Dermis microvascular lymphatic vessel endothelial cell (primary cell): ENCODE measurements at regions not wholly inside any gene's neighbourhood (a gene's known extent, or its start where the extent isn't known, plus 50 kb on each side); places are given as distances from the start of the nearest gene placed in this dataset.
A peak's percentile ranks its signal among the peaks of the same experiment; 100 is the strongest.

Experiments
- DNase-seq, 2 donors: peaks; one replicate each; pipeline versions ENCODE4 v3.0.0 to v3.0.0-alpha.2; 2010; ENCODE audit warnings: low read depth in 2 of 2

DNA sequence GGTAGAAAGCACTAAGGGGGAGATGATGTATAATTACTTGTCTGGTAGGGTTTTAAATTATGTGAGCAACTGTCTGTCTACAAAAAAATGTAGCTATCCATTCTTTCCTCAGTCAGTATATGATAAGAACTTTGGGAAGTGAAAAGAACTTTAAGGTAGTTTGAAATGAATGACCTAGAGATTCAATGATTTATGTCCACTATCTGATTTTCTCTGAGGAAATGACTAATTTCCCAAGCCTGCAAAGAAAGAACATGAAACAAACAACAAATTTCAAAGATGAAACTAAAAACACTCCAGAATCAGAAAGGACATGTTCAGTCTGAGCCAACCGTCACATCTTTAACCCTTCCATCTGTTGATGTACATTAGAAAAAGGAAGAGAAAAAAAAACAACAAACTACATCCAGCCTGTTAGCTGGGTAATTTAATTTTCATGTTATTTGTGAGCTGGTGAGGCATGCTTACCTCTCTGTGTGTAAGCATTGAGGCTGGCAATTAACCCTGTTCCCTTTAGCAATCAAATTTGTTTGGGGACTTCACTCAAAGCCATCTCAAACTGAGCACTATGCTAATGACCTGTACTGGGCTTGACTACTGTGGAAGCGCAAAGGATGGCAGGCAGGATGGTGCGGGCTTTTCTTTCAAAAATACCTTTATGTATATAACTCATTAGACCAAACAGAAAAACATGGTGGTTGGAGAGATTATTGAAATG, 220.1 kb downstream of the TUSC7 start:
- peak in 1 of 2 donors; percentile 49 for DNase-seq

DNA sequence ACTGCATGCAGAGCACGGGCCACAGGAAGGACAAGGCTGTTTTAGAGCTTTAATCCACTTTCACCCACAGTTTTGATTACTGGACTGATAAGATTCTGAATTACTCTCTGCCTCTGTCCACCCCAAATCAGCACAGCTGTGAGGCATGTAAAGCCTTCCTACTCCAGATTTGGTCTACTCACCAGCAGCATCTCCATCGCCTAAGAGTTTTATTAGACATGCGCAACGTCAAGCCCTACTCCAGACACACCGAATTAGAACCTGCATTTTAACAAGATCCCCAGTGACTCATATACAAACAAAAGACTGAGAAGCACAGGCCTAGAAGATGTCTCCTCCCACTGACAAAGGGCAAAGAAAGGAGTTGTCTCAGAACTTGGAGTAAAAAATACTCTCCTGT, 221.2 kb downstream of the TUSC7 start:
- DNase-seq = peak in 1 of 2 donors; percentile 4

DNA sequence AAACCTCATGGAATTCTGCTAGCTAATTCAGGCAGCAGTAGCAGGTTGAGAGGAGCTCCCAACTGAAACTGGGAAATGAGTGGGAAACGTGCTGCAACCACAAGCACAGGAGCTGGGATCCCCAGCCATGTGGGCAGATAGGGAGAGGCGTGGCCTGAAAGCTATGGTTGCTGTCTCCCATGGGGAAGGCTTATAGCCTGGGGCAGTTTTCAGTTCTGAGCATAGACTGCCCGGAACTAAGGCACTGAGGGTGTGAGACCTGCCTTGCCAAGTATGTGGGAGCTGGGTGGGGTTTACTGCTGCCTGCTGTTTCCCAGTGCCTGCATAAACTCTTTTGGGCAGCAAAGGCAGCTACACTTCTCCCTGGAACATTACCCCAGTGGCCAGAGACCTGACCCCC, 229.5 kb downstream of the TUSC7 start:
- DNase-seq = no peak

- DNase-seq = no peak
Measured at GRCh38 chr3:116939550-116939949, 230.0 kb downstream of the TUSC7 start.

DNA sequence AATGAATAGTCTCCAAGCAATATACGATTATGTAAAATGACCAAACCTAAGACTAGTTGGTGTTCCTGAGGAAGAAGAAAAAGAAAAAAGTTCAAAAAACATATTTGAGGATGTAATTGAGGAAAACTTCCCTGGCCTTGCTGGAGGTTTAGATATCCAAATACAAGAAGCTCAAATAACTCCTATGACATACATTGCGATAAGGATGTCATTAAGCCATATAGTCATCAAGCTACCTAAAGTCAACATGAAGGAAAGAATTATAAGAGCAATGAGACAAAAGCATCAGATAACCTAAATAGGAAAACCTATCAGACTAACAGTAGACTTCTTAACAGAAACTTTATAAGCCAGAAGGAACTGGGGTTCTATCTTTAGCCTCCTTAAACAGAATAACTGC, 231.1 kb downstream of the TUSC7 start:
- DNase-seq = no peak

DNA sequence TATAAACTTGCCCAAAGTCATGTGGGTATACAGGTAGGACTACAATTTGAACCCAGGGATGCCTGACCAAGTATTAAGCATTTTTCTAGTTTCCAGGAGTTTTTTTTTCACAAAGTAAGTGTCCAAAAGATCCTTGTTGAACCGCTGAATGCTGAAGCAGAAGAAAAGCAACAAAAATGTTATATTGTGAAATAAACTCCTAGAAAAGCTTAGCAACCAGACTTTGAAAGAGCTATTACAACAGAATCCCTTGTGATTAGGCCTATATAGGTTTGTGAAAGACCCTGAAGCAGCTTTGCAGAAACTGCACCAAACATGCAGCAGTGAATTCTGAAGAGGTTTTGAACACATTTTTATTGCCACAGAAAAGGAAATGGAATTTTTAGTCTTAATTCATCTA, 236.8 kb downstream of the TUSC7 start:
- no peak for DNase-seq

- DNase-seq = no peak
Measured at GRCh38 chr3:116947148-116947547, 237.6 kb downstream of the TUSC7 start.

- no peak for DNase-seq
Measured at GRCh38 chr3:116947809-116948208, 238.2 kb downstream of the TUSC7 start.

DNA sequence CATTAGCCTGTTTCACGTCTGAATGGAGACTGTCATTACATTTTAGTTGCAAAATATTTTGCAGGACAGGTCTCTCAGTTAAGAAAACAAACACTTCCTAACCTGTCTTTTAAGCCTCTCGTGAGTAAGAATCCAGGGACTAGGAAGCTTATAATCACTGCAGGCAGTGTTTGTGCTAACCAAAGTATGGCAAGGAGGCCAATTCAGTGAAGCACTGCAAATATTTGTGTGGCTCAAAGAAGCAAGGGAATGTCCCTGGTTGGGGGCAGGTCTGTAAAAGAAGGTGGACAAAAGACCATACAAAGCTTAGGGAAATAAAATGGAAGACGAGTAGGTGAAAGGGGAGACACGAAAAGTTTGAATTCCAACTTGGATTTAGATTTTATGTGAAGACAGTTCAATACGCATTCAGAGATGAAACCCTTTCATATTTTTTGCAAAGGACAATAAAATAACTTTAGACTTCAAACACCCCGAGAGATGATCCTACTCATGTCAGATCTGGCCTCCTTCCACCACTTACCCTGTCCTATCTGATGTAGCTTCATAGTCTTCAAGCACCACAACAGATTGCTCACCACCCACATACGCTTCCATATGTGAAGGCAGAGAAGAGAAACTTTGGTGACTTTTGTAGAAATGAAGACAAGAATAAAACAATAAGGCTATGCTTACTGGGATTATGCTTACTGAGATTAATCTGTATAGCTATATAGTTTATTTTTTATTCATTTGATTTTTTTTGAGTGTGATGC, 240.9 kb downstream of the TUSC7 start:
- no peak for DNase-seq

DNA sequence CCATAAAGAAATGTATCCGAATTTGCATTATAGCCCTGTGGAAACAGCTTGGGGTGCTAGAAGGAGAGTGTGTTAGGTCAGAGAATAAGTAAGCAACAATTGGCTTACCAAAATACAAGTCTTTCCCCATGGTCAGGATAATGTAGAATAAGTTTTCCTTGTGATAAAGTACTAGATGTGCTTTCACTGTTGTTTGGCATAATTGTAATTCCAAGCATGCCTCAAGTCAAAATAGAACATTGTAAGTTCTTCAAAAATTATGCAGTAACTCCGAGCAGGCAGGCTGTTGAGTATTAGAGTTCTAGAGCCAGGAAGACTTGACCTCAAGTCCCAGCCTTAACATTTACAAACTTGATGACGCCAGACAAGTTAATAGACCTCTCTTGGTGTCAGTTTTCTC, 242.0 kb downstream of the TUSC7 start:
- DNase-seq = no peak

DNA sequence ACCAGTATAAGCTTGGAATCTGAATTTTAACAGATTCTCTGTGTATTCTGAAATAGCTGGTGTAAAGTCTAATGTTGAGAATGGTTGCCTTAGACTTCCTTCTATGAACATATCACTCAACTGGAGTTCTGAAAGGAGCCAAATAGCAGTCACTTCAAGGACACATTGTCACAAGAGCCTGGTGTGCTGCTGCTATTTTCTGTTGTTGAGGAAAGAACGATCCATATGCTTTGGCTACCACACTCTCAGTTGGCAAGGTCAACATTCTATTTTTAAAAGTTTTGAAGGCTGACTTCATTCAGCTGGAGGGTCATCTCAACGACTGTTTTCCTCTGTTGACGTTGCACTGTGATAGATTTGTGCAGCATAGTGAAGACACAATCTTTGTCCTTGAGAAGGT, 248.7 kb downstream of the TUSC7 start:
- no peak for DNase-seq

DNA sequence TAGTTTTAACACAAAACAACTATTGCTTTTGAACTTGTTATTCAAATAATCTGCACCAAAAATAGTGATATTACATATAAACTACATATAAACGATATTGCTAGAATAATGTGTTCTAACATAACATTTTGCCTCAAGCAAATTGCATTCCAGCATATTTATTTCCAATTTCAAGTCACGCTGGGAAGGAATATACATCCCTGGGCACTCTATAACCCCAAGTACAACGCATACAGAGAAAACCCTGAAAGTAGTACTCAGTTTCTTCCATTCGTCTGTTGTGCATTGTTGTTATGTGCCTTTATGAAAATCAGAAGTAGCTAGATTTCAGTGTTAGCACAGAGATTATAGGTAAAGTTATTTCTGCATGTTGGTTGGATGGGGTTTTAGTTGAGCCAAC, 251.5 kb downstream of the TUSC7 start:
- DNase-seq = no peak

DNA sequence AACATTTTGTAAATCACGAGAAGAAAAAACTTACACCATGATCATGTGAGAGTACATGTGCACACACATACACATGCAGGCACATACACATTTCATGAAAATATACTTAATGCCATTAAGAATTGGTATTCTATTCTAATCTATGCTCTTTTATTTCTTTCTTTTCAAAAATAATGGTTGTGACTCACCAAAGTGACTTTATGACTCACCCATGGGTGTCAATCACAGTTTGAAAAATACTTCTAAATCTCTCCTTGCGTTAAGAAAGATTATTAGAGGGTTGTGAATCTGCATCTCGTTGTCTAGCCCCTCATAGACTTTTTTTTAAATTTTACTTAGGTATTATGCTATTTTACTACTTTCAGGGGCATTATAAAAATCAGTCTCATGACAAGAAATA, 254.2 kb downstream of the TUSC7 start:
- DNase-seq = no peak

DNA sequence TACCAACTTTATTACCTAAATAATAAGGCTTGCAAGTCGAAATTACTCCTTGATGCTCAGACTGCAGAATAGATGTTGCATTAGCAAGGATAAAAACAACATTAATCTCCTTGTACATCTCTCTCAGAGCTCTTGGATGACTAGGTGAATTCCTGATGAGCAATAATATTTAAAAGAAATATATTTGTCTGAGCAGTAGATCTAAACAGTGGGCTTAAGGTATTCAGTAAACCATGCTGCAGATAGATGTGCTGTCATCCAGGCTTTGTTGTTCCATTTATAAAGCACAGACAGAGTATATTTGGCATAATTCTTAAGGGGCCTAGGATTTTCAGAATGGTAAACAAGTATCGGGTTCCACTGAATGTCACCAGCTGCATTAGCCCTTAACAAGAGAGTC, 257.1 kb downstream of the TUSC7 start:
- no peak for DNase-seq

DNA sequence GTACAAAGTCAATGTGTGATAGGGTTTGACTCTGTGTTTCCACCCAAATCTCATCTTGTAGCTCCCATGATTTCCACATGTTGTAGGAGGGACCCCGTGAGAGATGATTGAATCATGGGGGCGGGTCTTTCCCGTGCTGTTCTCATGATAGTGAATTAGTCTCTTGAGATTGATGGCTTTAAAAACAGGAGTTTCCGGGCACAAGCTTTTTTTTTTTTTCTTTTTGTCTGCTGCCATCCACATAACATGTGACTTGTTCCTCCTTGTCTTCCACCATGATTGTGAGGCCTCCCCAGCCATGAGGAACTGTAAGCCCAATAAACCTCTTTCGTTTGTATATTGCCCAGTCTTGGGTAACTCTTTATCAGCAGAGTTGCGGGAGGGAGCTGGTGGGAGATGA, 259.6 kb downstream of the TUSC7 start:
- DNase-seq = no peak

GRCh38 chr3:116969646-116970045, 260.1 kb downstream of the TUSC7 start:
- DNase-seq = no peak

- DNase-seq = no peak
Measured at GRCh38 chr3:116971531-116971930, 262.0 kb downstream of the TUSC7 start.

DNA sequence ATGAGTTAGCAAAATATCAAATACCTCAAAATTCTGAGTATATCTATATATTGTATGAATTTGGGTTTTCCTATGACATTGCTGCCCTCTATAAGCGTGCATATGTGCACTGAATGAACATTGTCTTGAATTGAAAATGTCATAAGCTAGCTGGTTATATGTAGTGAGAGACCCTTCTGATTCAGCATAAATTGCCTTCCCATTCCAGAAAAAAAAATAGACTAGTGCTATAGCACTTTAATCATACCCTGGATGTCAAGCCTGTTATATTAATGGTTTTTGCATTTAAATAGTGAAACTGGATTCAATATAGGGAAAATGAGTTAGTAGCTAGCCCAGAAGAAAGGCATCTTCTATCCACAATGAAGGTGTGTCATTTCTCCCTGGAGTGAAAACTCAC, 265.1 kb downstream of the TUSC7 start:
- DNase-seq = no peak

- DNase-seq = no peak
Measured at GRCh38 chr3:116977441-116977840, 267.9 kb downstream of the TUSC7 start.

- DNase-seq = no peak
Measured at GRCh38 chr3:116980099-116980498, 270.5 kb downstream of the TUSC7 start.

DNA sequence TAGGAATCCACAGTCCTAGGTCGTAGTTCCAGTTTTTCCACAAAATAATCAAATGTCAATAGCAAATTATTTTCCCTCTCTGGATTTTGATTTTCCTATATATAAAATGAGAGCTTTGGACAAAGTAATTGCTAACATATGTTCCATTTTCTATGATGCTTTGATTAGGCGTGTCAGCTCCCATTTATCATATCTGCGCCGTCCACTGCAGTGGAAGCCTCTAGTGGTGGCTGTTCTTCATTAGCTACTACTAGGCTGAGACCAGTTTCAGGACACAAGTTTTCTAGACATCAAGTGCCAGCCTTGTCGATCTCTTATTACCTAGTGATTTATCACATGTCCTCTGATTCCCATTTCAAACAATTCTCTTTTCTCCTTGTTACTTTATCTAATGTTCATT, 271.5 kb downstream of the TUSC7 start:
- DNase-seq = no peak

GRCh38 chr3:116984301-116984700, 274.7 kb downstream of the TUSC7 start:
- no peak for DNase-seq

DNA sequence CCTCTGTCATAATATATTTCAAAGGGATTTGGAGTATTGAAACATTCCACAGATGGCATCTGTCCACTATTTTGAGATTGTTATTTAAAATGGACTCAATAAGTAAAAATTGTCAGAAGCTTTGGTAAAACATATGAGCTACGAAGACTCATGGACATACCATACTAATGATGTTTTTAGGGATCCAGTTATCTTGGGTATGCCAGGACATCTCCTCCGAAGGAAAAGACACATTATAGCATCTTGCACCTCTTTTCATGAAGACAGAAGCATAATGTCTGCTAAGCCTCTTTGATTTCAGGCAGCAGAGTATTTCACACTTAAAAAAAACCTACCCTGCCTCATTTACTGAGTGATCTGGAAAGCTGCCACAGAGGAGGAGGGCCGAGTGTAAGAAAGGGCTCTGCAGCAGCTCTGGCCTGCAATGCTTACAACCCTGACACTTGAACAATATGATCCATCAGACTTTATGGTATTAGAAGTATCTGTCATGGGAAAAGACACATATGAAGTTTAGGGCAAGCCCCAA, 284.8 kb downstream of the TUSC7 start:
- no peak for DNase-seq
